Stimulated activated CD4-positive, alpha-beta T cell treated with anti-CD3 and anti-CD28 coated beads, Interleukin-15, amount 100 ng/mL, for 48 hours (primary cell): ENCODE measurements at regions not wholly inside any gene's neighbourhood (a gene's known extent, or its start where the extent isn't known, plus 50 kb on each side); places are given as distances from the start of the nearest gene placed in this dataset.
"Not testable (repeated sequence)": the region's sequence is repeated elsewhere in the genome, so short reads cannot be mapped to it uniquely, and the experiment has no call there.

Source experiments
- DNase-seq, 2 donors: peaks; one replicate each; pipeline ENCODE4 v3.0.0-alpha.2; 2020; ENCODE audit warnings: low read depth in 2 of 2

DNA sequence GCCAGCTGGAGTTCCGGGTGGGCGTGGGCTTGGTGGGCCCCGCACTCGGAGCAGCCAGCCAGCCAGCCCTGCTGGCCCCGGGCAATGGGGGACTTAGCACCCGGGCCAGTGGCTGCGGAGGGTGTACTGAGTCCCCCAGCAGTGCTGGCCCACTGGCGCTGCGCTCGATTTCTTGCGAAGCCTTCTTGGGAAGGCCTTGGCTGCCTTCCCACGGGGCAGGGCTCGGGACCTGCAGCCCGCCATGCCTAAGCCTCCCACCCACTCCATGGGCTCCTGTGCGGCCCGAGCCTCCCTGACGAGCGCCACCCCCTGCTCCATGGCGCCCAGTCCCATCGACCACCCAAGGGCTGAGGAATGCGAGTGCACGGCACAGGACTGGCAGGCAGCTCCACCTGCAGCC, 321.6 kb downstream of the SH2D4B start:
- DNase-seq = not testable (repeated sequence)

DNA sequence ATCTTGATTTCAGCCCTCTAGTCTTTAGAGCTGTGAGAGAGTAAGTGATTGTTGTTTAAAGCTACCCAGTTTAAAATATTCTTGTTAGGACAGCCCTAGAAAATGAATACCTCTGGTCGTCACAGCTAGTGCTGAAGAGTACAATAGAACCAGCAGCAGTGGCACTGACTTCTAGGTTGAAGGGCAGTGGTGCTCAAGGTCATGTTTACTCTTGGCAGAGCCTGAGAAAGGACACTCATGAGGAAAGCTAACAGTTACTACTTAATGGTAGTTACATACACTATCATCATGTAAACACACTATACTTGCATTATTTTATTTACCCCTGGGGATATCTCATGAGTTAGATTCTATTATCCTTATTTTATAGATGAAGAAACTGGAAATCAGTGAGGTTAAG, 323.0 kb downstream of the SH2D4B start:
- no peak for DNase-seq

- DNase-seq = no peak
Observed at GRCh38 chr10:80861882-80862281, 324.2 kb downstream of the SH2D4B start.

- no peak for DNase-seq
Observed at GRCh38 chr10:80870282-80870681, 332.6 kb downstream of the SH2D4B start.

DNA sequence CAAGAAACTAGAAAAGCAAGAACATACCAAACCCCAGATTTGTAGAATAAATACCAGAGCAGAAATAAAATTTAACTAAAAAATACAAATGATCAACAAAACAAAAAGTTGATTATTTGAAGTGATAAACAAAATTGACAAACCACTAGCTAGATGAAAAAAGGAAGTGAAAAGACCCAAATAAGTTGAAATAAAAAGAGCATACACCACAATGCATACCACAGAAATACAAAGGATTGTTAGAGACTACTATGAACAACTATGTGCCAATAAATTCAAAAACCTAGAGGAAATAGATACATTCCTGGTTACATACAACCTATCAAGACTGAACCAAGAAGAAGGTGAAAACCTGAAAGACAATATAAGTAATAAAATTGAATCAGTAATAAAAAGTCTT, 333.4 kb downstream of the SH2D4B start:
- no peak for DNase-seq

DNA sequence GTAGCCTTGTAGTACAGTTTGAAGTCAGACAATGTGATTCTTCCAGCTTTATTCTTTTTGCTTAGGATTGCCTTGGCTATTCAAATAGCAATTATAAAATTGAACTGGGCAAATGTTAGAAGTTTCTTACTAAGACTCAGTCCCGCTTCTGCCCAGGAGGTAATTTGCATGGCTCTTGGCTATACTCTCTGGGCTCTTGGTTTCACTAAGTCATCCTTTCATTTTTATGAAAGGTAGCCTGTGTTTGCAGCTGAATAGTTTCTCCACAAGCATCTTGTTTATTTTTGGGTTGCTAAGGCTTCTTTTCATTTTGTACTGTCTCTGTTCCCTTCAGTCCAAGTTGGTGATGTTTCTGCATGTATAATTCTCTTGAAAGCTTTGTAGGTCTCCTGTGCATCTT, 340.6 kb downstream of the SH2D4B start:
- no peak for DNase-seq

- DNase-seq = no peak
Observed at GRCh38 chr10:80890146-80890545, 352.4 kb downstream of the SH2D4B start.

GRCh38 chr10:80893256-80893655, 355.6 kb downstream of the SH2D4B start:
- no peak for DNase-seq

- no peak for DNase-seq
Observed at GRCh38 chr10:80894311-80894791, 356.6 kb downstream of the SH2D4B start.

DNA sequence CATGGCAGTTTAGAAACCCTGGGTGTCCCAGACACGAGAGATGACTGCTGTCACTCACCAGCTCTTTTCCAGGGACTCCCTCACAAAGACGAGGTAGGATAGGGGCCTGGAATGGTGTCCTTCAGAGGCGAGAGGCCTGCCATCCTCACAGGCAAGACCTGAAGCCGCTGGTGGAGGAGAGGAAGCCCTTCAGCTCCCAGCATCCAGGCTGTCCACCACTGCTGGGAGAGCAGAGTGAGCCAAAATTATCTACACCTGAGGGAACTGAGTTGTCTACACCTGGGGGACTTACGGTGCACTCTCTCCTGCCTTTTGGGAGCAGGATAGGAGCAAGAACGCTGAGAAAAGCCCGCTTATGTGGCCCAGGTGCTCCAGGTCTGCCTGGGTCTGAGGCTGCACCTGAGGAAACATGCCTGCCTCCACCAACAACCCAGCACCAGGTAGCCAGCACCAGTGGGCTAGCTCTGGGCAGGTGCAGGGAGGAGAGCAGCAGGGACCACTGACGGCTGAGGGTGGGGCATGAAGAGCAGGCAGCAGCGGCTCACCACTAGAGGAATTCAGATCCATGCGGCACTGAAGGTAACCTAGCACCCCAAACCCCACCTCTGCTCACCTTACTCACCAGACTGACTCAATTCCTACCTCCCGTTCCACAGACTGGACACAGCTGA, 357.2 kb downstream of the SH2D4B start:
- DNase-seq = no peak

GRCh38 chr10:80896076-80896475, 358.4 kb downstream of the SH2D4B start:
- DNase-seq = no peak

DNA sequence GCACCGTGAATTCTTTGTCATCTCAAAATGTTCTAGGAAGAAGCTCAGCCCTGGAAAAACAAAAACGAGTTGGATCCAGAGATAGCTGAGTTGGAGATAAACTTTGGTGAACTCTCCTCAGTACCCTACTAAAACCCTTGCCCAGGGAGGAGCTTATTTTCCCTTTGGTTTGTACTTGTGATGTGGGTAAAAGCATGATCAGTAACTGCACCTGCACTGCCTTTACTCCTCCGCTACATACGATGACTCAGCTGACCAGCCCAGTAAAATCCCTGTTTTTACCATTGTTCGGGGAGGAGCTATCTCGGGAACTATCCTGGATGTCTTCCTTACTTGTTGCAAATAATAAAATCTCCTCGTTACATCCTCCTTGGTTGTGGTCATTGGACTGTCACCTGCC, 359.3 kb downstream of the SH2D4B start:
- no peak for DNase-seq

- no peak for DNase-seq
Observed at GRCh38 chr10:80900661-80901060, 363.0 kb downstream of the SH2D4B start.

DNA sequence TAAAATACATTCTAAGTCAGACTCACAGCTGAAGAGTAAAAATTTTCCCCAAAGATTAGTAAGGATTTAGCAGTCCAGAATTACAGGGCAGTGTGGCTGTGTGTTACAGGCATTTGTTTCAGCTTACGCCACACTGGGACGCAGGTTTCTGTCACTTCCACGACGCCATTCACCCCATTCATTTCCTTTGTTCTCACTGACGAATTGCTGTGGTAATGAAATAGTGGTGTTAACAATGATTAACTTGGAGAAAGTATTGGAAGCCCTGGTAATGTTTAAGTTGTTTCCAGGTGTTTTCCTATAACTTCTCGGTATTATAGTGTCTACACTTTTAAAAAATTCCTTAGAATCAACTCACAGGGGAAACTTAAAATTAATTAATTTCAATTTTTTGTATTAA, 370.9 kb downstream of the SH2D4B start:
- DNase-seq = no peak

- DNase-seq = no peak
Observed at GRCh38 chr10:80909254-80909653, 371.6 kb downstream of the SH2D4B start.

GRCh38 chr10:80917636-80918035, 379.9 kb downstream of the SH2D4B start:
- DNase-seq = no peak

GRCh38 chr10:80921032-80921431, 383.3 kb downstream of the SH2D4B start:
- no peak for DNase-seq

- no peak for DNase-seq
Observed at GRCh38 chr10:80924063-80924952, 386.6 kb downstream of the SH2D4B start.

DNA sequence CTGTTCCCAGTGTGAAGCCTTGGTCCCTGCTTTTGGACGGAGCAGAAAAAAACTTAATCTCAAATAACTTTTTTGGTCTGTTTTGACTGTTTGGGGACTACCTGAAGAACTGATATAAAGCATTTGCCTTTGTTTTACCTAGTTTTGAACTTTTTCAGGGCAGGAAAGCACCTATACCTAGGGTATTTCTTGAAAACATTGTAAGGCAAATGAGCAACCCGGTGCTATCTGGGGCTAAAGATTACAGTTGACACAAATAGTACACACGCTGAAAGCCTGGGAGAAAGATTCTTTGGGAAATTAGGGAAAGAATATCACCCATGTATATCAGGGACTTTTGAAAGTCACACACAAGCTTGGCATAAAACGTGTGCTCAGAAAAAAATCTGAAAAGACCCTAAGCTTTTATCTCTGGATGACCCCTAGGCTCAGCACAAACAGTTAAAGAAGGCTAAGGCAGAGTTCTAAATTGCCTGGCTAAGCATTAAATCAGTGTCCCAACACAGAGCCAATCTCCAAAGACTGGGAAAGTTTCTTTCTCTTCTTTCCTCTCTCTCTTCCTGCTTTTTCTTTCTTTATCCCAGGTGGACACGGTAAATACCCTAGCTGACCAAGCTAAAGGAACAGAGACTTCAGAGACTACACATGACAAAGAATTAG, 389.8 kb downstream of the SH2D4B start:
- DNase-seq = no peak

GRCh38 chr10:80938903-80939302, 401.2 kb downstream of the SH2D4B start:
- DNase-seq = no peak

- DNase-seq = no peak
Observed at GRCh38 chr10:80945264-80945880, 407.7 kb downstream of the SH2D4B start.

DNA sequence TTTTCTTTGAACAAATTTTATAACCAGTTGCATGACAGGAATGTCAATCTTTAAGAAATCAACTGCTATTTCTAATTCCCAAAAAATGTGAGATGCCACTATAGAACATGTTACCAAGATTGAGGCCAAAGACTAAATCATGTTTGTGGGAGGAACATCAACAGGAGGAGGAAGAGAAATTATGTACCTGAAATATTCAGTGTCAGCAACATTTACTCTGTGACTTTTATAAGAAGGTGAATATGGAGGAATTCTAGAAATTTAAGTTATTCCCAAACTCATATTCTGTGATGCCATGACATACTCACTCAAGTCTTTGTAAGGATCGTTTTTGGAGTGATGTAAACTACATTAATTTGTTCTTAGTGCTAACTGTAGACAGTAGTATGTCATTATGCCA, 408.4 kb downstream of the SH2D4B start:
- no peak for DNase-seq
